Nephron (organoid): ENCODE measurements at regions not wholly inside any gene's neighbourhood (a gene's known extent, or its start where the extent isn't known, plus 50 kb on each side); places are given as distances from the start of the nearest gene placed in this dataset.

Experiments used
- H3K27ac Mint-ChIP-seq, 3 experiments: 2 replicates each; pipeline ENCODE4 v1.8.0; 2020; ENCODE audit warnings: mixed read lengths in 3 of 3, mild to moderate bottlenecking in 2 of 3, moderate library complexity in 1 of 3
- H3K27me3 Mint-ChIP-seq: 2 replicates; pipeline ENCODE4 v1.8.0; 2021; ENCODE audit warnings: low read depth, mild to moderate bottlenecking, moderate library complexity, mixed read lengths
- H3K36me3 Mint-ChIP-seq: 2 replicates; pipeline ENCODE4 v1.8.0; 2020; ENCODE audit warnings: low read depth, mixed read lengths
- H3K4me1 Mint-ChIP-seq: 2 replicates; pipeline ENCODE4 v1.8.0; 2020; ENCODE audit warnings: mixed read lengths
- H3K4me3 Mint-ChIP-seq, 3 experiments: 2 replicates each; pipeline ENCODE4 v1.8.0; 2020; ENCODE audit warnings: mild to moderate bottlenecking in 3 of 3, mixed read lengths in 3 of 3, moderate library complexity in 2 of 3
- H3K9me3 Mint-ChIP-seq: 2 replicates; pipeline ENCODE4 v1.8.0; 2020; ENCODE audit warnings: mixed read lengths
- TF ChIP-seq, protein P1 (sequence below), 3 experiments: fragments of 200-600 bp; sonication (generic); IDR thresholded peaks; one replicate each; pipeline ENCODE4 v1.5.0; 2021; ENCODE audit warnings: antibody characterized with exemption in 3 of 3; ENCODE audit not compliant: unreplicated experiment in 3 of 3

DNA sequence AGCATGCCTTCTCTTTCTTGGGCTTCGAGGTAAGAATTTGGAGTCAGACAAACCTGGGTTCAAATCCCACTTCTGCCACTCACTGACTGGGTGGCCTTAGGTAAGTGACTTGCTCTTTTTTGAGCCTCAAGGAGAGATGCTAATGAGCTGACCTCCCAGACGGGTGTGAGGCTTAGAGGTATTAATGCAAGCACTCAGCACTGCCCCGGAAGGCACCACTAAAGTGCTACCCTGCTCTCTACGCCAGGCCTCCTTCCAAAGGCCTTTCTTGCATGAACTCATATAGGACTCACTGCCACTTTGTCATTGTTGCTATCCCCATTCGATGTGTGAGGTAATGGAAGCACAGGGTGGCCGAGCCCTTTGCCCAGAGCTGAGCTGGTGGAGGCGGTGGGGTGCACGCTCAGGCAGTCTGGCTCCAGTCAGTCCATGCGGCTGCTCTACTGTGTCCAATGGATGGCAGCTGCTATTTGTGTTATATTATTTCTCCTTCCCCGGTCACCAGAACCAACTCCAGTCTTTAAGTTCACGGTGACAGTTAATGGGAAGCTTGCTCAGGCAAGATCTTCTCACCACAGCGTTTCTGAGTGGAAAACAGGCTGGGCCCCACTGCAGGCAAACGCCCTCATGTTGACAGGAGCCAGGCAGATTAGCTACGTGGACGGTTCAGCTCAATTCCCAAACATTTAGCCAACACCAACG lies 55.2 kb upstream of the MLN start:
- H3K4me3 Mint-ChIP-seq, result no peak overlapping the region
- H3K27me3 Mint-ChIP-seq, result peaks cover 16% of the 10 kb centered on the region

DNA sequence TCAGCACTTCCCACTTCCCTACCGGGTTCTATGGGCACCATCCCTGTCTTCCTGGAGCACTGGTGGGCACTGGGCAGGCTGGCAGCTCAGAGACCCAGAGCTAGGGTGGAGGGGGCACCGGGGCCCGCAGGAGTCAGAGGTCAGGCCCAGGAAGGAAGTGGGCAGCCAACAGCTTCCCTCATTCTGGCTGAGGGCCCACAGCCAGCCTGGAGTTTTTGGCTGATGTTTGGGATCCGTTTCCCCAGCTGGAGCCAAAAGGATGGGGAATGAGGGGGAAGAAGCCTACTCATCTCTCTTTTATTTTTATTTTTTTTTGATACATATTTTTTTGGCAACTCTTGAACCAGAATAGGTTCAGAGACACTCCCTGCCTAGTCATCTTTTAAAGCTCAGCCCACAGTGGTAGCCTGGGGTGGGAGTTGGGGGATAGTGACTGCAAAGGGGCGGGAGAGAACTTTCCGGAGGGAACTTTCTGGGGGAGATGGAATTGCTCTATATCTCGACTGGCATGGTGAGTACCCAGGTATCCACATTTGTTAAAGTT lies 54.2 kb upstream of the MLN start:
- Mint-ChIP-seq H3K27me3 (peaks cover 16% of the 10 kb centered on the region), H3K9me3 (no peaks in the 10 kb centered on the region), H3K36me3 (no peaks in the 10 kb centered on the region), H3K4me1 (peaks cover 73% of the 10 kb centered on the region), H3K27ac (peak overlapping the region in 1 of 3 experiments; percentile 76), H3K4me3 (no peak overlapping the region)
- TF ChIP-seq, protein P1, sequence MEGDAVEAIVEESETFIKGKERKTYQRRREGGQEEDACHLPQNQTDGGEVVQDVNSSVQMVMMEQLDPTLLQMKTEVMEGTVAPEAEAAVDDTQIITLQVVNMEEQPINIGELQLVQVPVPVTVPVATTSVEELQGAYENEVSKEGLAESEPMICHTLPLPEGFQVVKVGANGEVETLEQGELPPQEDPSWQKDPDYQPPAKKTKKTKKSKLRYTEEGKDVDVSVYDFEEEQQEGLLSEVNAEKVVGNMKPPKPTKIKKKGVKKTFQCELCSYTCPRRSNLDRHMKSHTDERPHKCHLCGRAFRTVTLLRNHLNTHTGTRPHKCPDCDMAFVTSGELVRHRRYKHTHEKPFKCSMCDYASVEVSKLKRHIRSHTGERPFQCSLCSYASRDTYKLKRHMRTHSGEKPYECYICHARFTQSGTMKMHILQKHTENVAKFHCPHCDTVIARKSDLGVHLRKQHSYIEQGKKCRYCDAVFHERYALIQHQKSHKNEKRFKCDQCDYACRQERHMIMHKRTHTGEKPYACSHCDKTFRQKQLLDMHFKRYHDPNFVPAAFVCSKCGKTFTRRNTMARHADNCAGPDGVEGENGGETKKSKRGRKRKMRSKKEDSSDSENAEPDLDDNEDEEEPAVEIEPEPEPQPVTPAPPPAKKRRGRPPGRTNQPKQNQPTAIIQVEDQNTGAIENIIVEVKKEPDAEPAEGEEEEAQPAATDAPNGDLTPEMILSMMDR (IDR thresholded peaks at IDR 0.05; ENCODE audit: unreplicated experiment in 3 of 3), result no peak

More for the DNA sequence above, 55.2 kb upstream of the MLN start:
- no peaks in the 10 kb centered on the region for H3K9me3 Mint-ChIP-seq
- peak overlapping the region; percentile 65 to 82 (median 76) for H3K27ac Mint-ChIP-seq
- H3K36me3 Mint-ChIP-seq, result no peaks in the 10 kb centered on the region
- peaks cover 76% of the 10 kb centered on the region for H3K4me1 Mint-ChIP-seq
- TF ChIP-seq, protein P1 (IDR thresholded peaks at IDR 0.05; ENCODE audit: unreplicated experiment in 3 of 3), result no peak

DNA sequence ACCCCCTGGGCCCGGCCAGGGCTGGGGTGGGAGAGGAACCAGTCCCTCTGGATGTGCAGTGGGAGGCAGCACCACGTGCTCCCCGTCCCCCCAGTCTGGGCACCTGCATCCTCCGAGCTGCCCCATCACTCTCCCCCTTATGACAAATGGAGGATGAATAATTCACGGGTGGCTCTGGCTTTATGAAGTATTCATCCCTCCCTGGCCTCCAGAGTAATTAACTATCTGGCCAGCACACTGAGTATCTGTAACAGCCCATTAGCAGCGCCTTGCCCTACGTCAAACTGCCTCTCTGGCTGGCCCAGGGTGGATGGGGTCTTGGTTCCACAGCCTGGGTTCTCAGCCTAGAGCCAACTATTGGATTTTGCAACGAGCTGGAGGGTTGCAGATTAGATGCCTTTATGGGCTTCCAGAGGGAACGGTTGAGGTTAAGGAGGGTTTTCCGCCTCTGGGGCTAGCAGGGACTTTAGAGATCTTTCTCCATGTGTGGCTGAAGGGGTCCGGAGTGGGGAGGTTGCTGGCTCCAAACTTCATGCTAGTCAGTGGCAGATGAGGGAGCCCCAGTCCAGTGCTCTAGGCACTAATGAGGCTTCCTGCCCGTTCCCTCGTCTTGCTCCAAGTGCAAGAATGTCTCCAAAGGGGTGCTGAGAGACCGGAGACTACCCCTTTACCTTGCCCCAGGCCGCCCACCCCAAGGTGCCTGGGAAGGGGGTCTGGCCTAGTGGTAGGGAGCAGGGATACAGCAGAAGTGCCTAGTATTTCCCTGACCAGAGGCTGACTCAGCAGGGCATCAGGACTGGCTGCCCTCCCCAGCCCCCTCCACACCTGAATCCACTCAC lies 53.5 kb upstream of the MLN start:
- TF ChIP-seq, protein P1 (IDR thresholded peaks at IDR 0.05; ENCODE audit: unreplicated experiment in 3 of 3), result no peak
- H3K9me3 Mint-ChIP-seq, result no peaks in the 10 kb centered on the region
- peak overlapping the region; percentile 77 to 92 (median 88) for H3K27ac Mint-ChIP-seq
- H3K4me1 Mint-ChIP-seq, result peaks cover 71% of the 10 kb centered on the region
- H3K36me3 Mint-ChIP-seq, result no peaks in the 10 kb centered on the region
- no peak overlapping the region for H3K4me3 Mint-ChIP-seq
- H3K27me3 Mint-ChIP-seq, result peaks cover 21% of the 10 kb centered on the region

DNA sequence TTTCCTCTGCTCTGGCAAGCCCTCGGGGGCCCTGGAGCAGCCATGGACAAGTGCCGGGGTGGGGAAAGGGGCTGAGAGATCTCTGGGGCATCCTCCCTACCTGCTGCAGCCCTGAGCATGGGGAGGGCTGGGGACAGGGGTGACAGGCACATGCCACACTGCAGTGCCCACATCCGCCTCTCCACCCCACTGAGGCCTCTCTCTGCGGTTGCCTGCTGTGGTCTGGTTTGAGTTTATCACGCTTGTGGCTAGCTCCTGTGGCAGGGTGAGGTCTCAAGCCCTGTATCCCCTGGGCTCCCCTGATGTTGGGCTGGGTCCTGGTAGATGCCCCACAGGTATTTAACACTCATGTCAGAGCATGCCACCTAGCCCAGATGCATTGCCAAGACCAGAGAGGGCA lies 52.9 kb upstream of the MLN start:
- no peaks in the 10 kb centered on the region for H3K9me3 Mint-ChIP-seq
- H3K36me3 Mint-ChIP-seq, result no peaks in the 10 kb centered on the region
- TF ChIP-seq, protein P1 (IDR thresholded peaks at IDR 0.05; ENCODE audit: unreplicated experiment in 3 of 3), result no peak
- peaks cover 16% of the 10 kb centered on the region for H3K27me3 Mint-ChIP-seq
- no peak overlapping the region for H3K4me3 Mint-ChIP-seq
- H3K27ac Mint-ChIP-seq, result peak overlapping the region in 1 of 3 experiments; percentile 92
- H3K4me1 Mint-ChIP-seq, result peaks cover 69% of the 10 kb centered on the region

DNA sequence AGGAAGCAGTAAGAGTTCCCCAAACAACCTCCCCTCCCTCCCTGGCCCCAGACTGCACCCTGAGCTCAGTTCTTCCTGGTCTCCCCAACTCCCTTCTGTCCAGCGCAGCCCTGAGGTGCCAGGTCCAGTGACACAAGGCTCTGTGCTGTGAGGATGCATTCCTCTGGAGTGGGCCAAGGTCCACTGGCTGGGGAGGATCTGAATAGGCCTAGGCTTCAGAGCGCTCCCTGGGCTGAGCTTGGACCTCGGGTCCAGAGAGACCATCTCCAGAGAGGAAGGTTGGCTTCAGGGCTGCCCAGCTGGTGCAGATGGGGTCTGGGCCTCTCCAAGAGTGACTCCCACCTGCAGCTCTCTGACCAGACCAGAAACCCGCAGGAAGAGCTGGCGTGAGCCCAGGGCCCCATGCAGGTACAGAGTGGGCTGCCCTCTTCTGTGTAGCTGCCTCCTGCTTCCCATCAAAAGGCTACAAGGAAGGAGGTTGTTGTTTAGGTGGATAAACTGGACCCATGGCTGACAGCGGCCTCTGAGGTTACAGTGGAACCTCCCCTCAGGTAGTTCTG lies 52.3 kb upstream of the MLN start:
- TF ChIP-seq, protein P1 (IDR thresholded peaks at IDR 0.05; ENCODE audit: unreplicated experiment in 3 of 3), result no peak
- Mint-ChIP-seq H3K27me3 (peaks cover 16% of the 10 kb centered on the region), H3K4me3 (no peak overlapping the region), H3K4me1 (peaks cover 65% of the 10 kb centered on the region), H3K27ac (peak overlapping the region; percentile 86 to 88 (median 86)), H3K9me3 (no peaks in the 10 kb centered on the region), H3K36me3 (no peaks in the 10 kb centered on the region)
